D721Med (cell line): ENCODE measurements at regions not wholly inside any gene's neighbourhood (a gene's known extent, or its start where the extent isn't known, plus 50 kb on each side); places are given as distances from the start of the nearest gene placed in this dataset.

Experiments
- DNase-seq: peaks from one replicate; pipeline ENCODE4 v3.0.0; 2011; ENCODE audit warnings: low spot score; ENCODE audit not compliant: insufficient read length
- FAIRE-seq: peaks from 2 replicates; lab custom pipeline; 2011; peaks lifted over from hg19 to GRCh38; lab: Jason Lieb, UNC
- CTCF ChIP-seq: IDR thresholded peaks from 2 replicates; pipeline ENCODE4 v1.5.1; 2012; ENCODE audit warnings: mild to moderate bottlenecking, control low read depth; ENCODE audit not compliant: insufficient read depth; ENCODE audit errors: missing control alignments

- FAIRE-seq, result no peak
- no peak for TF ChIP-seq CTCF
- DNase-seq, result no peak
These were observed 98.9 kb downstream of the CYRIA start for GRCh38 chr2:16566701-16567100.

- no peak for FAIRE-seq
- no peak for TF ChIP-seq CTCF
- no peak for DNase-seq
These were observed 100.2 kb downstream of the CYRIA start for GRCh38 chr2:16565481-16565880.

- DNase-seq (no peak), FAIRE-seq (no peak)
- no peak for TF ChIP-seq CTCF
These were observed 104.0 kb downstream of the CYRIA start for GRCh38 chr2:16561676-16562075.

- TF ChIP-seq CTCF, result no peak
- FAIRE-seq (no peak), DNase-seq (no peak)
These were observed 104.4 kb downstream of the CYRIA start for GRCh38 chr2:16561251-16561650.

GRCh38 chr2:16559278-16560067 lies 106.2 kb downstream of the CYRIA start:
- no peak for TF ChIP-seq CTCF
- DNase-seq (no peak), FAIRE-seq (no peak)

GRCh38 chr2:16554060-16554583 lies 111.5 kb downstream of the CYRIA start:
- no peak for DNase-seq
- FAIRE-seq, result no peak
- TF ChIP-seq CTCF, result no peak

- TF ChIP-seq CTCF, result peak; percentile 71
- FAIRE-seq, result no peak
- no peak for DNase-seq
These were observed 112.4 kb downstream of the CYRIA start for GRCh38 chr2:16553226-16553625.
